ENCODE measurements at regions not wholly inside any gene's neighbourhood (a gene's known extent, or its start where the extent isn't known, plus 50 kb on each side); places are given as distances from the start of the nearest gene placed in this dataset.

GRCh38 chr12:105468464-105468863 lies 138.0 kb downstream of the C12orf75 start:
- no peak for TF ChIP-seq CTCF (IDR thresholded peaks at IDR 0.05; ENCODE audit: insufficient read depth, low read depth, low read length)
- Histone ChIP-seq H3K4me3 (ENCODE audit: low read depth, low read length) (no peak overlapping the region), H3K27me3 (ENCODE audit: control insufficient read depth, insufficient read depth, low read length) (no peaks in the 10 kb centered on the region), H3K36me3 (ENCODE audit: control insufficient read depth, insufficient read depth, low read length) (no peaks in the 10 kb centered on the region)
- ChIA-PET CTCF (interaction anchor here (1.5 to 2.0 kb wide), 2 partner anchors 10 to 11 kb away, joined by 4 to 7 read pairs; no protein-coding TSS in a partner anchor), POLR2A (no interaction called here)
- DNase-seq (ENCODE audit: low read depth) = no peak

GRCh38 chr12:105469211-105469610 lies 138.7 kb downstream of the C12orf75 start:
- ChIA-PET CTCF (interaction anchor here (2.0 kb wide), 1 partner anchor 11 kb away, joined by 7 read pairs; no protein-coding TSS in a partner anchor), POLR2A (no interaction called here)
- Histone ChIP-seq H3K27me3 (ENCODE audit: control insufficient read depth, insufficient read depth, low read length) (no peaks in the 10 kb centered on the region), H3K36me3 (ENCODE audit: control insufficient read depth, insufficient read depth, low read length) (no peaks in the 10 kb centered on the region), H3K4me3 (ENCODE audit: low read depth, low read length) (no peak overlapping the region)
- DNase-seq (ENCODE audit: low read depth) = no peak
- TF ChIP-seq CTCF (IDR thresholded peaks at IDR 0.05; ENCODE audit: insufficient read depth, low read depth, low read length) = no peak

- ChIA-PET CTCF (interaction anchor here (0.9 to 2.0 kb wide), 3 partner anchors 12 to 302 kb away, joined by 3 to 7 read pairs (median 3); no protein-coding TSS in a partner anchor), POLR2A (no interaction called here)
- Histone ChIP-seq H3K27me3 (ENCODE audit: control insufficient read depth, insufficient read depth, low read length) (no peaks in the 10 kb centered on the region), H3K4me3 (ENCODE audit: low read depth, low read length) (no peak overlapping the region), H3K36me3 (ENCODE audit: control insufficient read depth, insufficient read depth, low read length) (no peaks in the 10 kb centered on the region)
- no peak for TF ChIP-seq CTCF (IDR thresholded peaks at IDR 0.05; ENCODE audit: insufficient read depth, low read depth, low read length)
- DNase-seq (ENCODE audit: low read depth) = no peak
Measured at GRCh38 chr12:105469701-105470100, 139.2 kb downstream of the C12orf75 start.

- no peak for DNase-seq (ENCODE audit: low read depth)
- H3K36me3 ChIP-seq (ENCODE audit: control insufficient read depth, insufficient read depth, low read length) = no peaks in the 10 kb centered on the region
- H3K27me3 ChIP-seq (ENCODE audit: control insufficient read depth, insufficient read depth, low read length) = no peaks in the 10 kb centered on the region
- ChIA-PET POLR2A (no interaction called here), CTCF (interaction anchor here (0.9 to 2.0 kb wide), 3 partner anchors 12 to 302 kb away, joined by 3 to 7 read pairs (median 3); no protein-coding TSS in a partner anchor)
- no peak overlapping the region for H3K4me3 ChIP-seq (ENCODE audit: low read depth, low read length)
- TF ChIP-seq CTCF (IDR thresholded peaks at IDR 0.05; ENCODE audit: insufficient read depth, low read depth, low read length) = no peak
Measured at GRCh38 chr12:105470102-105470501, 139.6 kb downstream of the C12orf75 start.

- no peaks in the 10 kb centered on the region for H3K36me3 ChIP-seq (ENCODE audit: control insufficient read depth, insufficient read depth, low read length)
- ChIA-PET CTCF (interaction anchor here (0.9 to 1.2 kb wide), 2 partner anchors 19 to 301 kb away, joined by 3 read pairs; no protein-coding TSS in a partner anchor), POLR2A (no interaction called here)
- no peak for TF ChIP-seq CTCF (IDR thresholded peaks at IDR 0.05; ENCODE audit: insufficient read depth, low read depth, low read length)
- H3K4me3 ChIP-seq (ENCODE audit: low read depth, low read length) = no peak overlapping the region
- DNase-seq (ENCODE audit: low read depth) = no peak
- H3K27me3 ChIP-seq (ENCODE audit: control insufficient read depth, insufficient read depth, low read length) = no peaks in the 10 kb centered on the region
Measured at GRCh38 chr12:105470601-105471000, 140.1 kb downstream of the C12orf75 start.
